NB4 (cell line): ENCODE measurements at regions not wholly inside any gene's neighbourhood (a gene's known extent, or its start where the extent isn't known, plus 50 kb on each side); places are given as distances from the start of the nearest gene placed in this dataset.

ENCODE experiments used
- DNase-seq: peaks from one replicate; pipeline ENCODE4 v3.0.0; 2010; ENCODE audit warnings: low read depth
- H3K4me3 ChIP-seq: one replicate; pipeline ENCODE4 v1.5.1; 2011; ENCODE audit warnings: mild to moderate bottlenecking, low read depth, low read length, moderate library complexity
- MYC ChIP-seq: IDR thresholded peaks from 2 replicates; pipeline ENCODE4 v1.6.1; 2011; ENCODE audit warnings: low read depth, low read length
- POLR2A ChIP-seq: IDR thresholded peaks from 2 replicates; pipeline ENCODE4 v1.6.1; 2011; ENCODE audit warnings: mild to moderate bottlenecking; ENCODE audit not compliant: insufficient read length; ENCODE audit errors: extremely low read depth
- TF ChIP-seq, protein P1 (sequence below): IDR thresholded peaks from 2 replicates; pipeline ENCODE4 v1.6.1; 2011; ENCODE audit warnings: low read depth, low read length
- TF ChIP-seq, protein P2 (sequence below): IDR thresholded peaks from one replicate; pipeline ENCODE4 v1.5.1; 2012; ENCODE audit warnings: low read depth, low read length

DNA sequence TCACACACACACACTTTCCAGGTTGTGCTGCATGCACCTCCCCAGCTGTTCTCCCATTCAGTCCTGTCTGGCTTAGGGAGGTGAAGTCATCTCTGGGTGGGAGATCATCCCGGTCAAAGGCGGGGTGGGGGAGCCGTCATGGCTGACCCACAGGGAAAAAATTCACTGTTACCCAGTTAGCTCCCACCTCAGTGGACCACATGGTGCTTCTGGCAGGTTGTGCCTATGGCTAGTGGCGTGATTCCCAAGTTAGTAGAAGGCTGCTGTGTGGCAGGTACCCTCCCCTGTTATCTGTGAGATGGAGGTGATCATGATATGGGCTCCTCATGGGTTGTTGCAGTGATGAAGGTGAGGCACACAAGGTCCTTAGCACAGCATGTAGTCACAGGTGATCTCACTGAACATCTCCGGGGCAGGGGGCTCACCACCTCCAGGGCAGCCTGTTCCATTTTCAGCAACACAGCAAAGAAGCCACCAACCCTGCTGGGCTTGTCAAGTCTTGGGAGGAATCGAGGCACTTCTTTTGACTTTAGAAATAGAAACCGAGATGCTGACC lies 154.9 kb upstream of the CCND2 start:
- TF ChIP-seq MYC (no peak), POLR2A (no peak)
- TF ChIP-seq, protein P1, sequence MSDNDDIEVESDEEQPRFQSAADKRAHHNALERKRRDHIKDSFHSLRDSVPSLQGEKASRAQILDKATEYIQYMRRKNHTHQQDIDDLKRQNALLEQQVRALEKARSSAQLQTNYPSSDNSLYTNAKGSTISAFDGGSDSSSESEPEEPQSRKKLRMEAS = no peak
- TF ChIP-seq, protein P2, sequence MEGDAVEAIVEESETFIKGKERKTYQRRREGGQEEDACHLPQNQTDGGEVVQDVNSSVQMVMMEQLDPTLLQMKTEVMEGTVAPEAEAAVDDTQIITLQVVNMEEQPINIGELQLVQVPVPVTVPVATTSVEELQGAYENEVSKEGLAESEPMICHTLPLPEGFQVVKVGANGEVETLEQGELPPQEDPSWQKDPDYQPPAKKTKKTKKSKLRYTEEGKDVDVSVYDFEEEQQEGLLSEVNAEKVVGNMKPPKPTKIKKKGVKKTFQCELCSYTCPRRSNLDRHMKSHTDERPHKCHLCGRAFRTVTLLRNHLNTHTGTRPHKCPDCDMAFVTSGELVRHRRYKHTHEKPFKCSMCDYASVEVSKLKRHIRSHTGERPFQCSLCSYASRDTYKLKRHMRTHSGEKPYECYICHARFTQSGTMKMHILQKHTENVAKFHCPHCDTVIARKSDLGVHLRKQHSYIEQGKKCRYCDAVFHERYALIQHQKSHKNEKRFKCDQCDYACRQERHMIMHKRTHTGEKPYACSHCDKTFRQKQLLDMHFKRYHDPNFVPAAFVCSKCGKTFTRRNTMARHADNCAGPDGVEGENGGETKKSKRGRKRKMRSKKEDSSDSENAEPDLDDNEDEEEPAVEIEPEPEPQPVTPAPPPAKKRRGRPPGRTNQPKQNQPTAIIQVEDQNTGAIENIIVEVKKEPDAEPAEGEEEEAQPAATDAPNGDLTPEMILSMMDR = no peak
- no peak for DNase-seq
- H3K4me3 ChIP-seq = no peak overlapping the region

GRCh38 chr12:4118017-4118510 lies 155.5 kb upstream of the CCND2 start:
- DNase-seq = peak; percentile 29
- H3K4me3 ChIP-seq = no peak overlapping the region

DNA sequence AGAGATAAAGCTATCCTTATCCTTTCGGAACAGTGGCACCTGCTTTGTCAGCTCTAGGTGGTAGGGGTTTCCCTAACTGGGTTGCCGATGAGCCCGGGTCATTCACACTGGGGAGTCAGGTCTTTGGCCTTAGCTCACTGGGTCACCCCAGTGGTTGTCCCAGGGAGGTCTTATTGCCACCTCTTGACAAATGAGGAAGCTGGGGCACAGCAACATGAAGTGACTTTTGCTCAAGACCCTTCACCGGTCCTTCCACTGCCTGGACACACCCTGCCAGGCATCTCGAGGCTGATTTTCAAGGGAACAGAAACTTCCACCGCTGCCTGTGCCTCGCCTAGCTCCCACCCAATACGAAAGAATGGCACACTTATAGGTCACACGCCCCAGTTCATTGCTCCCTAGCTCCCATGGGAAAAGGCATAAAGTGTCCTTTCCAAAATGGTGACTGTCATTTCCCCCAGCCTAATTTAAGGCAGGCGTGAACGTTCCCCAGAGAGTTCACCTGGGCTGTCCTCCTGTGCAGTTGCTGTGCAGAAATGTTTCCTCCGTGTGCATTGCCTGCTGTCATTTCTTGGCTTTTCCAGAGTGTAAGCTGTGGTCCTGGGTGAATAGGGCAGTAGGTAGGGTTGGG lies 156.1 kb upstream of the CCND2 start:
- TF ChIP-seq MYC (no peak), POLR2A (no peak)
- TF ChIP-seq, protein P2 = no peak
- TF ChIP-seq, protein P1 = no peak
- H3K4me3 ChIP-seq = no peak overlapping the region
- peak; percentile 30 for DNase-seq

More at GRCh38 chr12:4118017-4118510, 155.5 kb upstream of the CCND2 start:
- TF ChIP-seq, protein P2 = no peak
- TF ChIP-seq, protein P1 = 0 out of 2 replicates have a peak, but pooled peaks have one; percentile 22

GRCh38 chr12:4116251-4117111 lies 157.1 kb upstream of the CCND2 start:
- TF ChIP-seq MYC = no peak
- no peak for TF ChIP-seq POLR2A
- TF ChIP-seq, protein P1 = no peak
- TF ChIP-seq, protein P2 = no peak
- DNase-seq = no peak
- H3K4me3 ChIP-seq = no peak overlapping the region

DNA sequence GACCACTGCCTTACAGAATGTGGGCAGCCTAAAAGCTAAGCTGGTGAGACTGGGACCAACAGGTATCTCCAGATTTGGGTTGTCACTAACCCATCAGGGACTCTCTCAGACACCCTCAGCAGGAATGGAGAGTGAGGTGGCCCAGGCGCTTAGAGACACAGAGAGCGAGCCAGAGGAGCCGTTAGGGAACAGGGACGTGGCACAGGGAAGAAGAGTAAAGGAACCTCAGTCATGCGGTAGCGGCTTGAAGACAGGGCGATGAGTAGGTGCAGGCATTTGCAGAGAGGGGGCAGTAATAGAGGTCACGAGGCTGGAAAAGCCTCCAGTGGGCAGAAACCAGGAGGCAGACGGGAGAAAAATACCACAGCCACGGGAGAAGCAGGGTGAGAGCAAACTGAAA lies 158.0 kb upstream of the CCND2 start:
- TF ChIP-seq, protein P1 = no peak
- TF ChIP-seq, protein P2 = no peak
- TF ChIP-seq MYC (no peak), POLR2A (no peak)
- no peak for DNase-seq
- H3K4me3 ChIP-seq = no peak overlapping the region
